ENCODE measurements at regions not wholly inside any gene's neighbourhood (a gene's known extent, or its start where the extent isn't known, plus 50 kb on each side); places are given as distances from the start of the nearest gene placed in this dataset.

- Histone ChIP-seq H3K27me3 (ENCODE audit: control insufficient read depth in 2 of 2, insufficient read depth in 2 of 2, low read length in 2 of 2) (no peaks in the 10 kb centered on the region), H3K4me2 (replicated peaks; ENCODE audit: extremely low read depth, low read length, poor library complexity, severe bottlenecking) (no peak overlapping the region), H3K79me2 (ENCODE audit: insufficient read depth, low read length) (no peaks in the 10 kb centered on the region), H4K20me1 (ENCODE audit: insufficient read depth, low read length) (no peaks in the 10 kb centered on the region), H3K4me1 (ENCODE audit: control insufficient read depth in 1 of 2, insufficient read depth in 2 of 2, low read length in 2 of 2) (peaks cover 12% of the 10 kb centered on the region in 2 donors), H3K36me3 (replicated peaks in 1 of 2; ENCODE audit: control insufficient read depth in 1 of 2, insufficient read depth in 2 of 2, low read length in 2 of 2) (no peaks in the 10 kb centered on the region), H3K27ac (ENCODE audit: low read depth in 1 of 2, low read length in 2 of 2) (no peak overlapping the region), H3K9ac (ENCODE audit: insufficient read depth, low read length, poor library complexity, severe bottlenecking) (no peak overlapping the region), H2AFZ (ENCODE audit: insufficient read depth, low read depth, low read length, poor library complexity, severe bottlenecking) (peak overlapping the region; percentile 46), H3K9me3 (replicated peaks in 1 of 2; ENCODE audit: control insufficient read depth in 1 of 2, insufficient read depth in 1 of 2, low read length in 2 of 2) (no peaks in the 10 kb centered on the region), H3K4me3 (replicated peaks in 1 of 3; ENCODE audit: low read depth in 2 of 3, low read length in 3 of 3) (no peak overlapping the region)
- 64% methylated on average over 2 of the region's 4 CpGs for WGBS (ENCODE audit: insufficient coverage)
- no peak overlapping the region for H3K27ac Mint-ChIP-seq
- no peak for DNase-seq
- peaks cover 2 to 6% (median 2%) of the 10 kb centered on the region in 3 donors for H3K27me3 Mint-ChIP-seq (ENCODE audit: low read depth in 3 of 3)
- H3K4me1 Mint-ChIP-seq: peaks cover 21% of the 10 kb centered on the region
- H3K4me3 Mint-ChIP-seq: no peak overlapping the region
- intact Hi-C loops (cut with micrococcal nuclease): no loop called here
- H3K9me3 Mint-ChIP-seq: no peaks in the 10 kb centered on the region
- TF ChIP-seq CTCF (IDR thresholded peaks at IDR 0.05): no peak
- H3K36me3 Mint-ChIP-seq: no peaks in the 10 kb centered on the region
These were observed 51.5 kb upstream of the EPB41L1 start for GRCh38 chr20:36102809-36103596.

GRCh38 chr20:36104244-36104643 lies 50.3 kb upstream of the EPB41L1 start:
- Histone ChIP-seq H3K36me3 (replicated peaks in 1 of 2; ENCODE audit: control insufficient read depth in 1 of 2, insufficient read depth in 2 of 2, low read length in 2 of 2) (no peaks in the 10 kb centered on the region), H3K27me3 (ENCODE audit: control insufficient read depth in 2 of 2, insufficient read depth in 2 of 2, low read length in 2 of 2) (no peaks in the 10 kb centered on the region), H3K9me3 (replicated peaks in 1 of 2; ENCODE audit: control insufficient read depth in 1 of 2, insufficient read depth in 1 of 2, low read length in 2 of 2) (no peaks in the 10 kb centered on the region), H3K4me3 (replicated peaks in 1 of 3; ENCODE audit: low read depth in 2 of 3, low read length in 3 of 3) (no peak overlapping the region), H3K9ac (ENCODE audit: insufficient read depth, low read length, poor library complexity, severe bottlenecking) (no peak overlapping the region), H3K4me2 (replicated peaks; ENCODE audit: extremely low read depth, low read length, poor library complexity, severe bottlenecking) (no peak overlapping the region), H3K79me2 (ENCODE audit: insufficient read depth, low read length) (no peaks in the 10 kb centered on the region), H3K27ac (ENCODE audit: low read depth in 1 of 2, low read length in 2 of 2) (no peak overlapping the region), H2AFZ (ENCODE audit: insufficient read depth, low read depth, low read length, poor library complexity, severe bottlenecking) (no peak overlapping the region), H3K4me1 (ENCODE audit: control insufficient read depth in 1 of 2, insufficient read depth in 2 of 2, low read length in 2 of 2) (peaks cover 0 to under 1% of the 10 kb centered on the region in 2 donors), H4K20me1 (ENCODE audit: insufficient read depth, low read length) (no peaks in the 10 kb centered on the region)
- peaks cover 11% of the 10 kb centered on the region for H3K4me1 Mint-ChIP-seq
- DNase-seq: no peak
- H3K36me3 Mint-ChIP-seq: no peaks in the 10 kb centered on the region
- TF ChIP-seq CTCF (IDR thresholded peaks at IDR 0.05): no peak
- no peak overlapping the region for H3K27ac Mint-ChIP-seq
- H3K27me3 Mint-ChIP-seq (ENCODE audit: low read depth in 3 of 3): peaks cover 2 to 6% (median 2%) of the 10 kb centered on the region in 3 donors
- 72% methylated on average over 7 of the region's 7 CpGs for WGBS (ENCODE audit: insufficient coverage)
- intact Hi-C loops (cut with micrococcal nuclease): no loop called here
- H3K4me3 Mint-ChIP-seq: no peak overlapping the region
- no peaks in the 10 kb centered on the region for H3K9me3 Mint-ChIP-seq

All from CD14-positive monocyte (primary cell).